Hepatocyte (in vitro differentiated cells): ENCODE measurements at regions not wholly inside any gene's neighbourhood (a gene's known extent, or its start where the extent isn't known, plus 50 kb on each side); places are given as distances from the start of the nearest gene placed in this dataset.
"Not testable (repeated sequence)": the region's sequence is repeated elsewhere in the genome, so short reads cannot be mapped to it uniquely, and the experiment has no call there.

ENCODE experiments used
- EZH2 ChIP-seq: fragments of 200-600 bp; sonication (generic); IDR thresholded peaks from 2 replicates; pipeline ENCODE4 v1.6.1; 2016; ENCODE audit warnings: antibody characterized with exemption, mild to moderate bottlenecking, borderline replicate concordance
- EZH2phosphoT487 ChIP-seq: fragments of 200-600 bp; sonication (generic); IDR thresholded peaks from one replicate; pipeline ENCODE4 v1.6.1; 2018; ENCODE audit warnings: antibody characterized with exemption, mild to moderate bottlenecking, low read depth, moderate library complexity; ENCODE audit not compliant: unreplicated experiment, severe bottlenecking
- TF ChIP-seq, protein P1 (sequence below): fragments of 200-600 bp; sonication (generic); IDR thresholded peaks from 2 replicates; pipeline ENCODE4 v1.5.1; 2016; ENCODE audit warnings: antibody characterized with exemption, mild to moderate bottlenecking; ENCODE audit not compliant: poor library complexity

DNA sequence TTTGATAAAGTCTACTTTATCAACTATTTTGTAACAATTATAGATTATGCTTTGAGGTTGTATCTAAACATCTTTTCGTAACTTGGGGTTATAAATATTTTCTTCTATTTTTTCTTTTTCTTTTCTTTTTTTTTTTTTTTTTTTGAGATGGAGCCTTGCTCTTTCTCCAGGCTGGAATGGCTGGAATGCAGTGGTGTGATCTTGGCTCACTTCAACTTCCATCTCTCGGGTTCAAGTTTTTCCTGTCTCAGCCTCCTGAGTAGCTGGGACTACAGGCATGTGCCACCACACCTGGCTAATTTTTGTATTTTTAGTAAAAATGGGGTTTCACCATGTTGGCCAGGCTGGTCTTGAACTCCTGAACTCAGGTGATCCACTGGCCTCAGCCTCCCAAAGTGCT lies 108.8 kb downstream of the CDC14C start:
- TF ChIP-seq, protein P1, sequence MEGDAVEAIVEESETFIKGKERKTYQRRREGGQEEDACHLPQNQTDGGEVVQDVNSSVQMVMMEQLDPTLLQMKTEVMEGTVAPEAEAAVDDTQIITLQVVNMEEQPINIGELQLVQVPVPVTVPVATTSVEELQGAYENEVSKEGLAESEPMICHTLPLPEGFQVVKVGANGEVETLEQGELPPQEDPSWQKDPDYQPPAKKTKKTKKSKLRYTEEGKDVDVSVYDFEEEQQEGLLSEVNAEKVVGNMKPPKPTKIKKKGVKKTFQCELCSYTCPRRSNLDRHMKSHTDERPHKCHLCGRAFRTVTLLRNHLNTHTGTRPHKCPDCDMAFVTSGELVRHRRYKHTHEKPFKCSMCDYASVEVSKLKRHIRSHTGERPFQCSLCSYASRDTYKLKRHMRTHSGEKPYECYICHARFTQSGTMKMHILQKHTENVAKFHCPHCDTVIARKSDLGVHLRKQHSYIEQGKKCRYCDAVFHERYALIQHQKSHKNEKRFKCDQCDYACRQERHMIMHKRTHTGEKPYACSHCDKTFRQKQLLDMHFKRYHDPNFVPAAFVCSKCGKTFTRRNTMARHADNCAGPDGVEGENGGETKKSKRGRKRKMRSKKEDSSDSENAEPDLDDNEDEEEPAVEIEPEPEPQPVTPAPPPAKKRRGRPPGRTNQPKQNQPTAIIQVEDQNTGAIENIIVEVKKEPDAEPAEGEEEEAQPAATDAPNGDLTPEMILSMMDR: not testable (repeated sequence)
- not testable (repeated sequence) for TF ChIP-seq EZH2, EZH2phosphoT487
